Mononuclear cell (primary cell): ENCODE measurements at regions not wholly inside any gene's neighbourhood (a gene's known extent, or its start where the extent isn't known, plus 50 kb on each side); places are given as distances from the start of the nearest gene placed in this dataset.

Experiments
- H3K27me3 ChIP-seq: 2 replicates; pipeline ENCODE4 v1.6.0; 2011; ENCODE audit warnings: low read length, control low read depth; ENCODE audit not compliant: insufficient read depth
- H3K4me1 ChIP-seq: 2 replicates; pipeline ENCODE4 v1.5.1; 2011; ENCODE audit warnings: mild to moderate bottlenecking, low read length, control low read depth; ENCODE audit not compliant: insufficient read depth
- H3K4me3 ChIP-seq: 2 replicates; pipeline ENCODE4 v1.5.1; 2011; ENCODE audit warnings: mild to moderate bottlenecking, low read length, moderate library complexity
- H3K9me3 ChIP-seq: 2 replicates; pipeline ENCODE4 v1.5.1; 2011; ENCODE audit warnings: low read depth, mild to moderate bottlenecking, control low read depth, low read length

- peaks cover 3% of the 10 kb centered on the region for H3K27me3 ChIP-seq
- no peaks in the 10 kb centered on the region for H3K9me3 ChIP-seq
- H3K4me3 ChIP-seq, result no peak overlapping the region
- H3K4me1 ChIP-seq, result peaks cover 13% of the 10 kb centered on the region
These were observed 185.4 kb upstream of the ANK3 start for GRCh38 chr10:60575105-60575504.

GRCh38 chr10:60574388-60574787 lies 184.7 kb upstream of the ANK3 start:
- no peaks in the 10 kb centered on the region for H3K9me3 ChIP-seq
- peaks cover 13% of the 10 kb centered on the region for H3K4me1 ChIP-seq
- peaks cover 3% of the 10 kb centered on the region for H3K27me3 ChIP-seq
- no peak overlapping the region for H3K4me3 ChIP-seq

GRCh38 chr10:60573336-60573735 lies 183.7 kb upstream of the ANK3 start:
- peaks cover 13% of the 10 kb centered on the region for H3K4me1 ChIP-seq
- H3K9me3 ChIP-seq, result no peaks in the 10 kb centered on the region
- H3K4me3 ChIP-seq, result no peak overlapping the region
- H3K27me3 ChIP-seq, result peaks cover 3% of the 10 kb centered on the region

GRCh38 chr10:60572511-60573194 lies 183.0 kb upstream of the ANK3 start:
- peaks cover 3% of the 10 kb centered on the region for H3K27me3 ChIP-seq
- peak overlapping the region; percentile 15 for H3K4me3 ChIP-seq
- no peaks in the 10 kb centered on the region for H3K9me3 ChIP-seq
- H3K4me1 ChIP-seq, result peaks cover 13% of the 10 kb centered on the region

- H3K27me3 ChIP-seq, result peaks cover 3% of the 10 kb centered on the region
- peaks cover 13% of the 10 kb centered on the region for H3K4me1 ChIP-seq
- no peak overlapping the region for H3K4me3 ChIP-seq
- no peaks in the 10 kb centered on the region for H3K9me3 ChIP-seq
These were observed 181.2 kb upstream of the ANK3 start for GRCh38 chr10:60570896-60571295.

GRCh38 chr10:60570272-60570865 lies 180.7 kb upstream of the ANK3 start:
- H3K27me3 ChIP-seq, result peaks cover 3% of the 10 kb centered on the region
- H3K4me1 ChIP-seq, result peaks cover 13% of the 10 kb centered on the region
- no peak overlapping the region for H3K4me3 ChIP-seq
- H3K9me3 ChIP-seq, result no peaks in the 10 kb centered on the region

- H3K9me3 ChIP-seq, result no peaks in the 10 kb centered on the region
- peaks cover 3% of the 10 kb centered on the region for H3K27me3 ChIP-seq
- peaks cover 13% of the 10 kb centered on the region for H3K4me1 ChIP-seq
- H3K4me3 ChIP-seq, result no peak overlapping the region
These were observed 180.0 kb upstream of the ANK3 start for GRCh38 chr10:60569681-60570080.

- no peaks in the 10 kb centered on the region for H3K9me3 ChIP-seq
- H3K4me3 ChIP-seq, result no peak overlapping the region
- no peaks in the 10 kb centered on the region for H3K4me1 ChIP-seq
- no peaks in the 10 kb centered on the region for H3K27me3 ChIP-seq
These were observed 176.4 kb upstream of the ANK3 start for GRCh38 chr10:60566096-60566495.

GRCh38 chr10:60565492-60565891 lies 175.8 kb upstream of the ANK3 start:
- no peak overlapping the region for H3K4me3 ChIP-seq
- H3K27me3 ChIP-seq, result no peaks in the 10 kb centered on the region

GRCh38 chr10:60564475-60564874 lies 174.8 kb upstream of the ANK3 start:
- Histone ChIP-seq H3K9me3 (no peaks in the 10 kb centered on the region), H3K4me1 (no peaks in the 10 kb centered on the region), H3K27me3 (no peaks in the 10 kb centered on the region), H3K4me3 (no peak overlapping the region)

More at GRCh38 chr10:60565492-60565891, 175.8 kb upstream of the ANK3 start:
- no peaks in the 10 kb centered on the region for H3K4me1 ChIP-seq
- no peaks in the 10 kb centered on the region for H3K9me3 ChIP-seq

- H3K4me3 ChIP-seq, result no peak overlapping the region
- H3K27me3 ChIP-seq, result no peaks in the 10 kb centered on the region
- no peaks in the 10 kb centered on the region for H3K9me3 ChIP-seq
- H3K4me1 ChIP-seq, result no peaks in the 10 kb centered on the region
These were observed 170.8 kb upstream of the ANK3 start for GRCh38 chr10:60560451-60560850.

- Histone ChIP-seq H3K27me3 (no peaks in the 10 kb centered on the region), H3K9me3 (no peaks in the 10 kb centered on the region), H3K4me3 (no peak overlapping the region), H3K4me1 (no peaks in the 10 kb centered on the region)
These were observed 166.0 kb upstream of the ANK3 start for GRCh38 chr10:60555700-60556099.

- no peak overlapping the region for H3K4me3 ChIP-seq
- H3K27me3 ChIP-seq, result no peaks in the 10 kb centered on the region
- H3K9me3 ChIP-seq, result no peaks in the 10 kb centered on the region
- H3K4me1 ChIP-seq, result no peaks in the 10 kb centered on the region
These were observed 160.0 kb upstream of the ANK3 start for GRCh38 chr10:60549686-60550085.

- H3K4me3 ChIP-seq, result no peak overlapping the region
- no peaks in the 10 kb centered on the region for H3K27me3 ChIP-seq
- H3K4me1 ChIP-seq, result no peaks in the 10 kb centered on the region
- no peaks in the 10 kb centered on the region for H3K9me3 ChIP-seq
These were observed 153.0 kb upstream of the ANK3 start for GRCh38 chr10:60542657-60543056.

GRCh38 chr10:60541451-60541850 lies 151.8 kb upstream of the ANK3 start:
- Histone ChIP-seq H3K9me3 (no peaks in the 10 kb centered on the region), H3K27me3 (no peaks in the 10 kb centered on the region), H3K4me3 (no peak overlapping the region), H3K4me1 (no peaks in the 10 kb centered on the region)

GRCh38 chr10:60537697-60538096 lies 148.0 kb upstream of the ANK3 start:
- Histone ChIP-seq H3K27me3 (no peaks in the 10 kb centered on the region), H3K4me3 (no peak overlapping the region), H3K9me3 (no peaks in the 10 kb centered on the region), H3K4me1 (no peaks in the 10 kb centered on the region)
